Upper lobe of left lung (tissue), 4 donors: ENCODE measurements at regions not wholly inside any gene's neighbourhood (a gene's known extent, or its start where the extent isn't known, plus 50 kb on each side); places are given as distances from the start of the nearest gene placed in this dataset.

Source experiments
- CTCF ChIP-seq, 6 experiments: fragments of 450-650 bp in 4 of 6; fragments of 200-600 bp in 2 of 6; sonication (generic) in 2 of 6; IDR thresholded peaks; one replicate each; pipeline ENCODE4 v1.5.1; 2016 to 2019; ENCODE audit warnings: antibody characterized with exemption in 6 of 6
- POLR2AphosphoS5 ChIP-seq, 2 donors: sonication (generic); formaldehyde crosslinking; IDR thresholded peaks; one replicate each; pipeline ENCODE4 v1.5.1; 2017; ENCODE audit warnings: antibody characterized with exemption in 2 of 2

- TF ChIP-seq CTCF (IDR thresholded peaks at IDR 0.05) (no peak), POLR2AphosphoS5 (IDR thresholded peaks at IDR 0.05) (no peak)
Observed at GRCh38 chr20:52777171-52777570, 195.0 kb upstream of the TSHZ2 start.
